HUES48 (cell line): ENCODE measurements at regions not wholly inside any gene's neighbourhood (a gene's known extent, or its start where the extent isn't known, plus 50 kb on each side); places are given as distances from the start of the nearest gene placed in this dataset.

ENCODE experiments used
- H3K27ac ChIP-seq: one replicate; pipeline ENCODE4 v1.7.0; 2013; ENCODE audit warnings: low read depth, low read length, inconsistent platforms
- H3K27me3 ChIP-seq: 2 replicates; pipeline ENCODE4 v1.6.1; 2013; ENCODE audit warnings: mild to moderate bottlenecking, low read length; ENCODE audit not compliant: control insufficient read depth, insufficient read depth
- H3K36me3 ChIP-seq: 2 replicates; pipeline ENCODE4 v1.6.1; 2013; ENCODE audit warnings: low read length; ENCODE audit not compliant: control insufficient read depth, insufficient read depth
- H3K4me1 ChIP-seq: 2 replicates; pipeline ENCODE4 v1.6.1; 2013; ENCODE audit warnings: mild to moderate bottlenecking, low read length; ENCODE audit not compliant: control insufficient read depth, insufficient read depth
- H3K4me3 ChIP-seq: 2 replicates; pipeline ENCODE4 v1.5.1; 2013; ENCODE audit warnings: mild to moderate bottlenecking, low read depth, low read length
- H3K9ac ChIP-seq: 2 replicates; pipeline ENCODE4 v1.6.1; 2013; ENCODE audit warnings: mild to moderate bottlenecking, low read depth, low read length, moderate library complexity
- H3K9me3 ChIP-seq: 2 replicates; pipeline ENCODE4 v1.6.1; 2013; ENCODE audit warnings: low read length; ENCODE audit not compliant: control insufficient read depth, insufficient read depth

GRCh38 chr9:16954040-16954439 is 83.6 kb upstream of the BNC2 start:
- no peaks in the 10 kb centered on the region for H3K27me3 ChIP-seq
- peaks cover 5% of the 10 kb centered on the region for H3K4me1 ChIP-seq
- no peak overlapping the region for H3K9ac ChIP-seq
- no peaks in the 10 kb centered on the region for H3K36me3 ChIP-seq
- H3K4me3 ChIP-seq = no peak overlapping the region
- no peaks in the 10 kb centered on the region for H3K9me3 ChIP-seq
- H3K27ac ChIP-seq = no peak overlapping the region

GRCh38 chr9:16951502-16951901 is 81.0 kb upstream of the BNC2 start:
- no peak overlapping the region for H3K4me3 ChIP-seq
- H3K9ac ChIP-seq = no peak overlapping the region
- no peaks in the 10 kb centered on the region for H3K9me3 ChIP-seq
- no peaks in the 10 kb centered on the region for H3K36me3 ChIP-seq
- H3K27ac ChIP-seq = no peak overlapping the region
- H3K4me1 ChIP-seq = peaks cover 5% of the 10 kb centered on the region
- no peaks in the 10 kb centered on the region for H3K27me3 ChIP-seq

GRCh38 chr9:16950051-16950450 is 79.6 kb upstream of the BNC2 start:
- H3K4me3 ChIP-seq = no peak overlapping the region
- no peak overlapping the region for H3K27ac ChIP-seq
- no peaks in the 10 kb centered on the region for H3K9me3 ChIP-seq
- H3K9ac ChIP-seq = no peak overlapping the region
- H3K4me1 ChIP-seq = peaks cover 5% of the 10 kb centered on the region
- H3K27me3 ChIP-seq = no peaks in the 10 kb centered on the region
- H3K36me3 ChIP-seq = no peaks in the 10 kb centered on the region

- Histone ChIP-seq H3K9me3 (no peaks in the 10 kb centered on the region), H3K9ac (no peak overlapping the region), H3K36me3 (no peaks in the 10 kb centered on the region), H3K4me1 (no peaks in the 10 kb centered on the region), H3K4me3 (no peak overlapping the region), H3K27ac (no peak overlapping the region), H3K27me3 (no peaks in the 10 kb centered on the region)
Measured at GRCh38 chr9:16930578-16930977, 60.1 kb upstream of the BNC2 start.

- no peaks in the 10 kb centered on the region for H3K27me3 ChIP-seq
- H3K9ac ChIP-seq = no peak overlapping the region
- no peaks in the 10 kb centered on the region for H3K4me1 ChIP-seq
- no peak overlapping the region for H3K27ac ChIP-seq
- no peaks in the 10 kb centered on the region for H3K36me3 ChIP-seq
- H3K4me3 ChIP-seq = no peak overlapping the region
- peaks cover 8% of the 10 kb centered on the region for H3K9me3 ChIP-seq
Measured at GRCh38 chr9:16928179-16928945, 57.9 kb upstream of the BNC2 start.

- H3K27me3 ChIP-seq = peaks cover 15% of the 10 kb centered on the region
- peaks cover 3% of the 10 kb centered on the region; the same call in 1 of the 2 replicates for H3K4me1 ChIP-seq
- no peak overlapping the region for H3K9ac ChIP-seq
- no peaks in the 10 kb centered on the region for H3K36me3 ChIP-seq
- H3K4me3 ChIP-seq = no peak overlapping the region
- H3K27ac ChIP-seq = no peak overlapping the region
- H3K9me3 ChIP-seq = peaks cover 8% of the 10 kb centered on the region
Measured at GRCh38 chr9:16925426-16925825, 55.0 kb upstream of the BNC2 start.

- Histone ChIP-seq H3K9ac (no peak overlapping the region), H3K36me3 (no peaks in the 10 kb centered on the region), H3K27me3 (peaks cover 18% of the 10 kb centered on the region), H3K9me3 (peaks cover 8% of the 10 kb centered on the region), H3K27ac (no peak overlapping the region), H3K4me3 (no peak overlapping the region), H3K4me1 (peaks cover 3% of the 10 kb centered on the region; the same call in 1 of the 2 replicates)
Measured at GRCh38 chr9:16924311-16924915, 53.9 kb upstream of the BNC2 start.

- Histone ChIP-seq H3K4me1 (peaks cover 3% of the 10 kb centered on the region; the same call in 1 of the 2 replicates), H3K9ac (no peak overlapping the region), H3K27me3 (peaks cover 20% of the 10 kb centered on the region), H3K27ac (no peak overlapping the region), H3K36me3 (no peaks in the 10 kb centered on the region), H3K9me3 (peaks cover 8% of the 10 kb centered on the region), H3K4me3 (no peak overlapping the region)
Measured at GRCh38 chr9:16921855-16922254, 51.4 kb upstream of the BNC2 start.
